HCT116 (cell line): ENCODE measurements at regions not wholly inside any gene's neighbourhood (a gene's known extent, or its start where the extent isn't known, plus 50 kb on each side); places are given as distances from the start of the nearest gene placed in this dataset.

Source experiments
- ATAC-seq: fragments of 200-7000 bp; cut with Tn5 transposase; 2 replicates; pipeline ENCODE4 v1.9.1; 2020; ENCODE audit warnings: mild to moderate bottlenecking, moderate library complexity
- BruUV-seq: library from RNA; stranded (reverse); fragments of 400-500 nt; replicated peaks from 2 replicates; lab custom pipeline; 2021; lab: Mats Ljungman, UMichigan
- CTCF ChIA-PET: fragments of 300-600 bp; sonication (Branson Sonifier 250); formaldehyde crosslinking; loops from one replicate; lab custom pipeline; 2021; ENCODE audit warnings: antibody characterized with exemption; lab: Charles Lee
- POLR2A ChIA-PET: fragments of 300-600, 350-600 bp; sonication (Branson Sonifier 250); formaldehyde crosslinking; loops from one replicate; lab custom pipeline; 2021; ENCODE audit warnings: antibody characterized with exemption; lab: Charles Lee
- RAD21 ChIA-PET, 2 experiments: fragments of 300-600 bp; sonication (Branson Sonifier 250); formaldehyde crosslinking; loops; one replicate each; lab custom pipeline; 2023; ENCODE audit warnings: low total read pairs in 2 of 2; ENCODE audit not compliant: uncharacterized antibody in 2 of 2, unreplicated experiment in 2 of 2, low non-redundant PET in 1 of 2; lab: Charles Lee
- DNase-seq: peaks from one replicate; pipeline ENCODE4 v3.0.0-alpha.2; 2010; ENCODE audit warnings: low read depth, low spot score
- H2AFZ ChIP-seq: fragments of 200-600 bp; shearing (Covaris generic), sonication (generic); 2 replicates; pipeline ENCODE4 v1.6.1; 2017; ENCODE audit warnings: low read depth, mixed run types, mixed read lengths, antibody characterized with exemption, low read length; ENCODE audit not compliant: poor library complexity, severe bottlenecking
- H3K27ac ChIP-seq: 2 replicates; pipeline ENCODE4 v1.5.1; 2012; ENCODE audit warnings: low read depth, low read length
- H3K27me3 ChIP-seq: fragments of 200-600 bp; sonication (generic); 2 replicates; pipeline ENCODE4 v1.6.1; 2016; ENCODE audit warnings: mixed run types, low read length, mixed read lengths; ENCODE audit not compliant: insufficient read depth
- H3K36me3 ChIP-seq, 2 experiments: fragments of 200-500 bp in 1 of 2; fragments of 200-600 bp in 1 of 2; sonication (Bioruptor generic) in 1 of 2; sonication (generic) in 1 of 2; 2 replicates each; pipeline versions ENCODE4 v1.5.1 to v1.6.1; 2014 to 2016; ENCODE audit warnings: low read length in 2 of 2, inconsistent platforms in 1 of 2, mixed read lengths in 1 of 2, mixed run types in 1 of 2; ENCODE audit not compliant: insufficient read depth in 2 of 2, control insufficient read depth in 1 of 2
- H3K4me1 ChIP-seq, 2 experiments: fragments of 200-600 bp in 1 of 2; sonication (generic) in 1 of 2; 2 replicates each; pipeline versions ENCODE4 v1.5.1 to v1.6.1; 2012 to 2017; ENCODE audit warnings: low read length in 2 of 2, inconsistent platforms in 1 of 2, mild to moderate bottlenecking in 1 of 2, mixed read lengths in 1 of 2, mixed run types in 1 of 2, moderate library complexity in 1 of 2; ENCODE audit not compliant: insufficient read depth in 2 of 2, control insufficient read depth in 1 of 2
- H3K4me2 ChIP-seq: fragments of 200-600 bp; sonication (generic); 2 replicates; pipeline ENCODE4 v1.6.1; 2017; ENCODE audit warnings: mixed run types, low read length, mixed read lengths
- H3K4me3 ChIP-seq, 2 experiments: fragments of 200-600 bp in 1 of 2; sonication (generic) in 1 of 2; replicated peaks in 1 of 2; 2 replicates each; pipeline ENCODE4 v1.5.1; 2011 to 2016; ENCODE audit warnings: low read length in 2 of 2, control low read depth in 1 of 2, low read depth in 1 of 2, mild to moderate bottlenecking in 1 of 2, mixed read lengths in 1 of 2, mixed run types in 1 of 2
- H3K79me2 ChIP-seq: fragments of 200-600 bp; sonication (generic); 2 replicates; pipeline ENCODE4 v1.6.1; 2017; ENCODE audit warnings: mild to moderate bottlenecking, mixed run types, low read length, moderate library complexity, mixed read lengths; ENCODE audit not compliant: insufficient read depth
- H3K9ac ChIP-seq: fragments of 200-600 bp; sonication (generic); 2 replicates; pipeline ENCODE4 v1.6.1; 2016; ENCODE audit warnings: low read length, mixed read lengths
- H3K9me2 ChIP-seq: fragments of 200-600 bp; sonication (generic), shearing (Covaris generic); 2 replicates; pipeline ENCODE4 v1.6.1; 2017; ENCODE audit warnings: mixed run types, mild to moderate bottlenecking, moderate library complexity; ENCODE audit not compliant: insufficient read depth
- H3K9me3 ChIP-seq, 2 experiments: fragments of 200-500 bp in 1 of 2; fragments of 200-600 bp in 1 of 2; sonication (Bioruptor generic) in 1 of 2; sonication (generic) in 1 of 2; 2 replicates each; pipeline ENCODE4 v1.6.1; 2014 to 2017; ENCODE audit warnings: low read length in 2 of 2, mixed read lengths in 2 of 2, inconsistent platforms in 1 of 2, low read depth in 1 of 2, mild to moderate bottlenecking in 1 of 2, mixed run types in 1 of 2, moderate library complexity in 1 of 2; ENCODE audit not compliant: control insufficient read depth in 1 of 2, insufficient read depth in 1 of 2
- H4K20me1 ChIP-seq: fragments of 200-600 bp; sonication (generic), shearing (Covaris generic); 2 replicates; pipeline ENCODE4 v1.6.1; 2017; ENCODE audit warnings: mixed run types, mild to moderate bottlenecking, moderate library complexity; ENCODE audit not compliant: insufficient read depth
- EZH2 ChIP-seq: fragments of 200-600 bp; sonication (generic); IDR thresholded peaks from 2 replicates; pipeline ENCODE4 v1.6.1; 2017; ENCODE audit warnings: antibody characterized with exemption, mixed run types
- ZFX ChIP-seq: fragments of 450-650 bp; IDR thresholded peaks from 2 replicates; pipeline ENCODE4 v1.6.1; 2017
- intact Hi-C: fragments of 100-400 bp; cut with micrococcal nuclease; formaldehyde crosslinking; loops from 2 replicates; pipeline ENCODE4 v1.10.0; 2022
- TF ChIP-seq, protein P1 (sequence below), 3 experiments: fragments of 200-600 bp in 1 of 3; sonication (generic) in 1 of 3; IDR thresholded peaks in 2 of 3; conservative IDR thresholded peaks in 1 of 3; 2 replicates each; pipeline ENCODE4 v1.5.1; 2012 to 2017; ENCODE audit warnings: low read depth in 2 of 3, low read length in 2 of 3, antibody characterized with exemption in 1 of 3, borderline replicate concordance in 1 of 3, control low read depth in 1 of 3, mild to moderate bottlenecking in 1 of 3, mixed read lengths in 1 of 3, mixed run types in 1 of 3, moderate library complexity in 1 of 3; ENCODE audit not compliant: insufficient read depth in 1 of 3
- TF ChIP-seq, protein P2 (sequence below): IDR thresholded peaks from 2 replicates; pipeline ENCODE4 v1.6.1; 2011; ENCODE audit warnings: mild to moderate bottlenecking, low read length, moderate library complexity; ENCODE audit not compliant: insufficient replicate concordance; ENCODE audit errors: extremely low read depth

DNA sequence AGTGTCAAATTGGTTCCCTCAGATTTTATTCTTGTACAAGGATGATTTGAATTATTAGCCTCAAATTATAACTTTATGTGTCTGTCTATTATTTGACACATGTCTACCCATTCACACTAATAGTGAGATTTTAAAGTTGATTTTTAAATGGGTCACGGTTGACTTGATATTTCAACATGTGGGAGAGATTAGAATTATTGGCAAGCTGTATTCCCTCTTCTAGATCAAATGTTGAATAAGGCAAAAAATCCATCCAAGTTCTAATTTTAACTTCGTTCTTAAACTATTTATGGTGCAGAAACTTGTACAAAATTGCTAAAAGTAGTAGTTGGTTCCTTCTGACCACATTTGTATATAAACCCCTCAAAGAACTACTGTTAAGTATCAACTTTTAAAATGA, 1498.0 kb downstream of the STIM2 start:
- ChIA-PET RAD21 (no interaction called here), POLR2A (no interaction called here), CTCF (no interaction called here)
- Histone ChIP-seq H3K9me2 (no peaks in the 10 kb centered on the region), H3K36me3 (no peaks in the 10 kb centered on the region), H2AFZ (no peak overlapping the region), H3K4me3 (no peak overlapping the region), H3K4me2 (no peak overlapping the region), H4K20me1 (no peaks in the 10 kb centered on the region), H3K27me3 (no peaks in the 10 kb centered on the region), H3K4me1 (no peaks in the 10 kb centered on the region), H3K9me3 (no peaks in the 10 kb centered on the region), H3K9ac (no peak overlapping the region), H3K79me2 (no peaks in the 10 kb centered on the region), H3K27ac (no peak overlapping the region)
- TF ChIP-seq, protein P1, sequence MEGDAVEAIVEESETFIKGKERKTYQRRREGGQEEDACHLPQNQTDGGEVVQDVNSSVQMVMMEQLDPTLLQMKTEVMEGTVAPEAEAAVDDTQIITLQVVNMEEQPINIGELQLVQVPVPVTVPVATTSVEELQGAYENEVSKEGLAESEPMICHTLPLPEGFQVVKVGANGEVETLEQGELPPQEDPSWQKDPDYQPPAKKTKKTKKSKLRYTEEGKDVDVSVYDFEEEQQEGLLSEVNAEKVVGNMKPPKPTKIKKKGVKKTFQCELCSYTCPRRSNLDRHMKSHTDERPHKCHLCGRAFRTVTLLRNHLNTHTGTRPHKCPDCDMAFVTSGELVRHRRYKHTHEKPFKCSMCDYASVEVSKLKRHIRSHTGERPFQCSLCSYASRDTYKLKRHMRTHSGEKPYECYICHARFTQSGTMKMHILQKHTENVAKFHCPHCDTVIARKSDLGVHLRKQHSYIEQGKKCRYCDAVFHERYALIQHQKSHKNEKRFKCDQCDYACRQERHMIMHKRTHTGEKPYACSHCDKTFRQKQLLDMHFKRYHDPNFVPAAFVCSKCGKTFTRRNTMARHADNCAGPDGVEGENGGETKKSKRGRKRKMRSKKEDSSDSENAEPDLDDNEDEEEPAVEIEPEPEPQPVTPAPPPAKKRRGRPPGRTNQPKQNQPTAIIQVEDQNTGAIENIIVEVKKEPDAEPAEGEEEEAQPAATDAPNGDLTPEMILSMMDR (IDR thresholded peaks at IDR 0.05 in 2 of 3, conservative IDR thresholded peaks at IDR 0.05 in 1 of 3; ENCODE audit: borderline replicate concordance in 1 of 3, insufficient read depth in 1 of 3, low read depth in 2 of 3, low read length in 2 of 3), result no peak
- no peak for DNase-seq
- no peak for ATAC-seq
- BruUV-seq, result no TSS peak
- intact Hi-C loops, result no loop called here

DNA sequence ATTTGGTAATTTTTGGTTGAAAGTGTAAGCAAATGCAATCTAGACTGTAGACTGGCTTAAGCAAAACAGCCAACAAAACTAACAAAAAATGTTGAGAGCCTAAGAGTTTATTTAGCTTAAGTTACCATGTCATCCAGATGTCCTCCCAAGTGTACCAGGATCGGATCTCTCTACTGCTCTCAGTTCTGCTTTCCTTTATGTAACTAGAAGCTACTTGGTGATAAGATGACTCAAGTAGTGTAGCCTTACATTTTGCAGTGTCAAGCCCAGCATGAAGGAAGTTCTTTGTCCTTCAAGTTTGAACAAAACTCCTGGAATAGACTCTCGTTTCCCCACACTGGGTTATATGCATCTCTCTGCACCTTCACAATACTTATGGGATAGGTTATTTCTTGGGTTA, 1500.0 kb downstream of the STIM2 start:
- Histone ChIP-seq H3K79me2 (no peaks in the 10 kb centered on the region), H3K4me2 (no peak overlapping the region), H3K9me2 (no peaks in the 10 kb centered on the region), H3K4me3 (no peak overlapping the region), H3K4me1 (no peaks in the 10 kb centered on the region), H2AFZ (no peak overlapping the region), H3K27ac (no peak overlapping the region), H3K27me3 (no peaks in the 10 kb centered on the region)
- intact Hi-C loops, result no loop called here
- DNase-seq (no peak), ATAC-seq (no peak)
- CTCF ChIA-PET, result no interaction called here
- BruUV-seq, result no TSS peak
- TF ChIP-seq, protein P2, sequence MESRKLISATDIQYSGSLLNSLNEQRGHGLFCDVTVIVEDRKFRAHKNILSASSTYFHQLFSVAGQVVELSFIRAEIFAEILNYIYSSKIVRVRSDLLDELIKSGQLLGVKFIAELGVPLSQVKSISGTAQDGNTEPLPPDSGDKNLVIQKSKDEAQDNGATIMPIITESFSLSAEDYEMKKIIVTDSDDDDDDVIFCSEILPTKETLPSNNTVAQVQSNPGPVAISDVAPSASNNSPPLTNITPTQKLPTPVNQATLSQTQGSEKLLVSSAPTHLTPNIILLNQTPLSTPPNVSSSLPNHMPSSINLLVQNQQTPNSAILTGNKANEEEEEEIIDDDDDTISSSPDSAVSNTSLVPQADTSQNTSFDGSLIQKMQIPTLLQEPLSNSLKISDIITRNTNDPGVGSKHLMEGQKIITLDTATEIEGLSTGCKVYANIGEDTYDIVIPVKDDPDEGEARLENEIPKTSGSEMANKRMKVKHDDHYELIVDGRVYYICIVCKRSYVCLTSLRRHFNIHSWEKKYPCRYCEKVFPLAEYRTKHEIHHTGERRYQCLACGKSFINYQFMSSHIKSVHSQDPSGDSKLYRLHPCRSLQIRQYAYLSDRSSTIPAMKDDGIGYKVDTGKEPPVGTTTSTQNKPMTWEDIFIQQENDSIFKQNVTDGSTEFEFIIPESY, result no peak
- TF ChIP-seq ZFX, result no peak
- TF ChIP-seq EZH2, result no peak
- TF ChIP-seq, all 23 proteins: peak for 0
- no peaks in the 10 kb centered on the region for H3K9me3 ChIP-seq
- H3K9ac ChIP-seq, result no peak overlapping the region
- no peaks in the 10 kb centered on the region for H4K20me1 ChIP-seq
- H3K36me3 ChIP-seq, result no peaks in the 10 kb centered on the region
- POLR2A ChIA-PET, result no interaction called here
- RAD21 ChIA-PET, result no interaction called here
